ENCODE measurements at regions not wholly inside any gene's neighbourhood (a gene's known extent, or its start where the extent isn't known, plus 50 kb on each side); places are given as distances from the start of the nearest gene placed in this dataset.

DNA sequence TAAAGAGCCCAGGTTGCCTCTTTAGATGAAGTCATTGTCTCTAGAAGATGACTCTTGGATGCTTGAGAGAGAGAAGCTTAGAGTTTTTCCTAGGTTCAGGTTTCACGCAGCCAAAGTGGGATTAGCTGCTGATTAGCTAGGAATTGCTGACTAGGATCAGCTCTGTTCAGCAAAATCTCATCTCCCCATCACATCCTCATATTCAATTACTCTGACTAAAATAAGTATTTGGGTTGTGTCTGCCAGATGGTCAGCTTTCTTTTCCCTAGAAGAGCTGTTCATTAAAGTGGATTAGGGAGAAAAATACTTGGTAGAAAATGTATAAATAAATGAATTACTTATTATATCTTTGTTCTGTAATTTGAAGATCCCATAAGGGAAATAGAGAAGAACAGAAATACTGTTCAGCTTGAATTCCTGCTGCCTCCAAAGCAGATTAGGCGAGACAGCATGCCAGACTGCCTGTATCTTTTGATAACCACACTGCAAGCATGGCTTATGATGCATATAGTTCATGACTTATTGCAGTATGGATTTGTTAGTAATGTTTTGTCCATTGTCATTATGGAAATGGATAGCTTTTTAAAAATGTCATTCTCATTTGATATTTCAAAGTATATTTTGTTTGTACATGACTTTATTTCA, 184.8 kb upstream of the CD180 start:
- no peaks in the 10 kb centered on the region for H3K27me3 ChIP-seq (replicated peaks in 1 of 4; ENCODE audit: control extremely low read depth in 1 of 4, control insufficient read depth in 3 of 4, insufficient read depth in 4 of 4, low read length in 3 of 4)
- Mint-ChIP-seq H3K4me1 (no peaks in the 10 kb centered on the region), H3K4me3 (no peak overlapping the region), H3K27ac (no peak overlapping the region), H3K27me3 (peaks cover 12% of the 10 kb centered on the region), H3K9me3 (ENCODE audit: insufficient read depth) (no peaks in the 10 kb centered on the region)
- CTCF ChIA-PET = no interaction called here
- H3K27ac ChIP-seq (ENCODE audit: low read length in 2 of 2) = no peak overlapping the region
- H2AFZ ChIP-seq (ENCODE audit: insufficient read depth, low read depth, low read length, poor library complexity, severe bottlenecking) = no peak overlapping the region
- no peak for TF ChIP-seq EZH2 (IDR thresholded peaks at IDR 0.05; ENCODE audit: borderline replicate concordance, insufficient read depth, low read depth, low read length, poor library complexity, severe bottlenecking)
- TF ChIP-seq, protein P1, sequence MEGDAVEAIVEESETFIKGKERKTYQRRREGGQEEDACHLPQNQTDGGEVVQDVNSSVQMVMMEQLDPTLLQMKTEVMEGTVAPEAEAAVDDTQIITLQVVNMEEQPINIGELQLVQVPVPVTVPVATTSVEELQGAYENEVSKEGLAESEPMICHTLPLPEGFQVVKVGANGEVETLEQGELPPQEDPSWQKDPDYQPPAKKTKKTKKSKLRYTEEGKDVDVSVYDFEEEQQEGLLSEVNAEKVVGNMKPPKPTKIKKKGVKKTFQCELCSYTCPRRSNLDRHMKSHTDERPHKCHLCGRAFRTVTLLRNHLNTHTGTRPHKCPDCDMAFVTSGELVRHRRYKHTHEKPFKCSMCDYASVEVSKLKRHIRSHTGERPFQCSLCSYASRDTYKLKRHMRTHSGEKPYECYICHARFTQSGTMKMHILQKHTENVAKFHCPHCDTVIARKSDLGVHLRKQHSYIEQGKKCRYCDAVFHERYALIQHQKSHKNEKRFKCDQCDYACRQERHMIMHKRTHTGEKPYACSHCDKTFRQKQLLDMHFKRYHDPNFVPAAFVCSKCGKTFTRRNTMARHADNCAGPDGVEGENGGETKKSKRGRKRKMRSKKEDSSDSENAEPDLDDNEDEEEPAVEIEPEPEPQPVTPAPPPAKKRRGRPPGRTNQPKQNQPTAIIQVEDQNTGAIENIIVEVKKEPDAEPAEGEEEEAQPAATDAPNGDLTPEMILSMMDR (IDR thresholded peaks at IDR 0.05) = no peak
- H3K4me2 ChIP-seq (replicated peaks; ENCODE audit: low read depth, low read length, poor library complexity, severe bottlenecking) = no peak overlapping the region
- no CpG with 5 or more reads among the region's 2 CpGs for WGBS (ENCODE audit: insufficient coverage)
- no peak overlapping the region for H3K4me3 ChIP-seq (ENCODE audit: control extremely low read depth in 1 of 5, extremely low read depth in 1 of 5, insufficient read depth in 1 of 5, low read depth in 2 of 5, low read length in 4 of 5)
- H3K79me2 ChIP-seq (ENCODE audit: control insufficient read depth, insufficient read depth, low read length) = no peaks in the 10 kb centered on the region
- ATAC-seq (ENCODE audit: low read depth) (no peak), DNase-seq (no peak)
- no peaks in the 10 kb centered on the region for H4K20me1 ChIP-seq (ENCODE audit: control insufficient read depth, insufficient read depth, low read length, poor library complexity, severe bottlenecking)
- H3K36me3 ChIP-seq (replicated peaks in 1 of 2; ENCODE audit: control extremely low read depth in 1 of 2, control insufficient read depth in 1 of 2, extremely low read depth in 1 of 2, insufficient read depth in 2 of 2, low read length in 1 of 2) = no peaks in the 10 kb centered on the region
- POLR2A ChIA-PET = no interaction called here
- intact Hi-C loops (cut with micrococcal nuclease) = no loop called here
- H3K9ac ChIP-seq (ENCODE audit: low read length) = no peak overlapping the region
- H3K9me3 ChIP-seq (ENCODE audit: control extremely low read depth in 1 of 3, control insufficient read depth in 2 of 3, insufficient read depth in 1 of 3, low read length in 2 of 3) = no peaks in the 10 kb centered on the region
- H3K4me1 ChIP-seq (ENCODE audit: control insufficient read depth in 2 of 2, insufficient read depth in 2 of 2, low read length in 2 of 2) = no peaks in the 10 kb centered on the region

DNA sequence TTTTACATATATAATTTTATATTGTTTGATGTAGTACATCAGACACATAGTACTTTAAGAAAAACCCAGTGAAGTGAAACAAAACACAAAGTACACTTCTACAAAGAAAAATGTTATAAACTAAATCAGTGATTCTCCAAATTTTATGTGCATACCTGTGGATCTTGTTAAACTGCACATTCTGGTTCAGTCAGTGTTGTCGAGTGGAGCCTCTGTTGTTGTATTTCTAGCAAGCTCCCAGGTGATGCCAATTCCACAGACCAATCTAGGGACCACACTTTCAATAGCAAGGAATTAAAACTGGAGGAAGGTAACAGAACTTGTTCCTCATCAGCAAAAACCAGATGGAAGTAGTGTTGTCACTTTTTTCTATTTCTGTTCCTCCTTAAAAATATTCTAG, 183.8 kb upstream of the CD180 start:
- ChIA-PET POLR2A (no interaction called here), CTCF (no interaction called here)
- H3K27ac Mint-ChIP-seq = no peak overlapping the region
- no peaks in the 10 kb centered on the region for H3K27me3 ChIP-seq (replicated peaks in 1 of 4; ENCODE audit: control extremely low read depth in 1 of 4, control insufficient read depth in 3 of 4, insufficient read depth in 4 of 4, low read length in 3 of 4)
- ATAC-seq (ENCODE audit: low read depth) (no peak), DNase-seq (no peak)
- no peaks in the 10 kb centered on the region for H3K9me3 Mint-ChIP-seq (ENCODE audit: insufficient read depth)
- no peak overlapping the region for H3K9ac ChIP-seq (ENCODE audit: low read length)
- no peaks in the 10 kb centered on the region for H3K79me2 ChIP-seq (ENCODE audit: control insufficient read depth, insufficient read depth, low read length)
- H3K4me3 Mint-ChIP-seq = no peak overlapping the region
- no peaks in the 10 kb centered on the region for H3K9me3 ChIP-seq (ENCODE audit: control extremely low read depth in 1 of 3, control insufficient read depth in 2 of 3, insufficient read depth in 1 of 3, low read length in 2 of 3)
- H3K4me2 ChIP-seq (replicated peaks; ENCODE audit: low read depth, low read length, poor library complexity, severe bottlenecking) = no peak overlapping the region
- H3K36me3 ChIP-seq (replicated peaks in 1 of 2; ENCODE audit: control extremely low read depth in 1 of 2, control insufficient read depth in 1 of 2, extremely low read depth in 1 of 2, insufficient read depth in 2 of 2, low read length in 1 of 2) = no peaks in the 10 kb centered on the region
- no peak overlapping the region for H2AFZ ChIP-seq (ENCODE audit: insufficient read depth, low read depth, low read length, poor library complexity, severe bottlenecking)
- no CpG with 5 or more reads among the region's 1 CpG for WGBS (ENCODE audit: insufficient coverage)
- intact Hi-C loops (cut with micrococcal nuclease) = no loop called here
- H3K27ac ChIP-seq (ENCODE audit: low read length in 2 of 2) = no peak overlapping the region
- H4K20me1 ChIP-seq (ENCODE audit: control insufficient read depth, insufficient read depth, low read length, poor library complexity, severe bottlenecking) = no peaks in the 10 kb centered on the region
- H3K4me1 Mint-ChIP-seq = no peaks in the 10 kb centered on the region
- no peak for TF ChIP-seq EZH2 (IDR thresholded peaks at IDR 0.05; ENCODE audit: borderline replicate concordance, insufficient read depth, low read depth, low read length, poor library complexity, severe bottlenecking)
- TF ChIP-seq, protein P1 (IDR thresholded peaks at IDR 0.05) = no peak
- peaks cover 12% of the 10 kb centered on the region for H3K27me3 Mint-ChIP-seq
- no peaks in the 10 kb centered on the region for H3K4me1 ChIP-seq (ENCODE audit: control insufficient read depth in 2 of 2, insufficient read depth in 2 of 2, low read length in 2 of 2)
- no peak overlapping the region for H3K4me3 ChIP-seq (ENCODE audit: control extremely low read depth in 1 of 5, extremely low read depth in 1 of 5, insufficient read depth in 1 of 5, low read depth in 2 of 5, low read length in 4 of 5)

All from B cell (primary cell).